ENCODE measurements at regions not wholly inside any gene's neighbourhood (a gene's known extent, or its start where the extent isn't known, plus 50 kb on each side); places are given as distances from the start of the nearest gene placed in this dataset.

GRCh38 chr14:101083564-101084435, 180.3 kb upstream of the RTL1 start:
- no peak for TF ChIP-seq POLR2A (IDR thresholded peaks at IDR 0.05; ENCODE audit: low read depth, low read length)
- no peak for TF ChIP-seq CHD1 (IDR thresholded peaks at IDR 0.05; ENCODE audit: low read depth, low read length)
- TF ChIP-seq CTCF (conservative IDR thresholded peaks at IDR 0.05; ENCODE audit: low read depth, low read length) = 0 out of 2 replicates have a peak, but pooled peaks have one; percentile 8
- TF ChIP-seq USF2 (IDR thresholded peaks at IDR 0.05; ENCODE audit: low read depth, low read length) = no peak
- TF ChIP-seq MAZ (IDR thresholded peaks at IDR 0.05; ENCODE audit: borderline replicate concordance, low read depth, low read length) = no peak
- TF ChIP-seq RAD21 (IDR thresholded peaks at IDR 0.05; ENCODE audit: low read length) = no peak
